ENCODE measurements at regions not wholly inside any gene's neighbourhood (a gene's known extent, or its start where the extent isn't known, plus 50 kb on each side); places are given as distances from the start of the nearest gene placed in this dataset.

- 15% methylated on average over 5 of the region's 5 CpGs for WGBS (ENCODE audit: missing lambda C conversion rate)
- TF ChIP-seq HOXB13 (CRISPR knock-in tag; IDR thresholded peaks at IDR 0.05; ENCODE audit: low read depth), result no peak
- no peak for TF ChIP-seq JUNB (IDR thresholded peaks at IDR 0.05)
- no peak for TF ChIP-seq ELK1 (IDR thresholded peaks at IDR 0.05; ENCODE audit: low read depth, low read length)
- TF ChIP-seq RARB (CRISPR knock-in tag; IDR thresholded peaks at IDR 0.05), result no peak
- no peak for TF ChIP-seq POLR2A (IDR thresholded peaks at IDR 0.05; ENCODE audit: low read length)
- CTCF ChIA-PET, result no interaction called here
- no peak for DNase-seq (ENCODE audit: low read depth in 1 of 2, low spot score in 1 of 2)
- Histone ChIP-seq H3K4me3 (no peak overlapping the region), H3K4me2 (no peak overlapping the region), H3K9me3 (no peaks in the 10 kb centered on the region), H3K27ac (no peak overlapping the region), H3K4me1 (no peaks in the 10 kb centered on the region)
- ATAC-seq, result no peak
- FAIRE-seq, result no peak
- POLR2A ChIA-PET, result no interaction called here
These were observed 227.4 kb upstream of the PROK2 start for GRCh38 chr3:72012363-72012762.

- FAIRE-seq, result no peak
These were observed 226.5 kb upstream of the PROK2 start for GRCh38 chr3:72011485-72011884.

More at GRCh38 chr3:72011485-72011884, 226.5 kb upstream of the PROK2 start:
- Histone ChIP-seq H3K4me3 (no peak overlapping the region), H3K4me1 (no peaks in the 10 kb centered on the region), H3K27ac (no peak overlapping the region), H3K9me3 (no peaks in the 10 kb centered on the region), H3K4me2 (no peak overlapping the region)
- ChIA-PET POLR2A (no interaction called here), CTCF (no interaction called here)
- 2% methylated on average over 4 of the region's 4 CpGs for WGBS (ENCODE audit: missing lambda C conversion rate)
- no peak for DNase-seq (ENCODE audit: low read depth in 1 of 2, low spot score in 1 of 2)
- TF ChIP-seq PBX3 (IDR thresholded peaks at IDR 0.05) (no peak), MAZ (IDR thresholded peaks at IDR 0.05; ENCODE audit: borderline replicate concordance, low read depth, low read length) (no peak), FOXS1 (CRISPR knock-in tag; IDR thresholded peaks at IDR 0.05) (no peak), CBX8 (IDR thresholded peaks at IDR 0.05) (no peak), ESRRA (IDR thresholded peaks at IDR 0.05; ENCODE audit: borderline replicate concordance, low read length) (no peak), RNF2 (IDR thresholded peaks at IDR 0.05; ENCODE audit: borderline replicate concordance, low read depth) (no peak), REST (IDR thresholded peaks at IDR 0.05) (no peak), RCOR1 (IDR thresholded peaks at IDR 0.05; ENCODE audit: low read depth, low read length) (no peak), ZNF302 (CRISPR knock-in tag; IDR thresholded peaks at IDR 0.05) (no peak), ELK1 (IDR thresholded peaks at IDR 0.05; ENCODE audit: low read depth, low read length) (no peak), SMC3 (IDR thresholded peaks at IDR 0.05) (no peak), CTCF (IDR thresholded peaks at IDR 0.05) (no peak), RARB (CRISPR knock-in tag; IDR thresholded peaks at IDR 0.05) (no peak), BHLHE40 (IDR thresholded peaks at IDR 0.05; ENCODE audit: low read depth, low read length) (no peak), FOSB (CRISPR knock-in tag; IDR thresholded peaks at IDR 0.05) (no peak)
- no peak for ATAC-seq
